ENCODE measurements at regions not wholly inside any gene's neighbourhood (a gene's known extent, or its start where the extent isn't known, plus 50 kb on each side); places are given as distances from the start of the nearest gene placed in this dataset.

GRCh38 chr18:78601923-78602322 lies 377.7 kb upstream of the SALL3 start:
- ATAC-seq = no peak
- CTCF ChIA-PET = no interaction called here
- H3K27ac Mint-ChIP-seq = no peak overlapping the region
- Histone ChIP-seq H3K36me3 (ENCODE audit: control insufficient read depth in 2 of 3, insufficient read depth in 3 of 3, low read length in 3 of 3) (no peaks in the 10 kb centered on the region), H3K27me3 (ENCODE audit: control insufficient read depth in 2 of 2, insufficient read depth in 2 of 2, low read length in 2 of 2) (no peaks in the 10 kb centered on the region), H3K9me3 (ENCODE audit: control insufficient read depth in 2 of 3, low read length in 3 of 3) (no peaks in the 10 kb centered on the region), H3K4me1 (ENCODE audit: control insufficient read depth in 2 of 2, insufficient read depth in 2 of 2, low read length in 2 of 2) (no peaks in the 10 kb centered on the region), H3K27ac (ENCODE audit: low read depth, low read length) (no peak overlapping the region), H3K4me3 (ENCODE audit: low read length) (no peak overlapping the region)
- no peaks in the 10 kb centered on the region for H3K4me1 Mint-ChIP-seq
- no peaks in the 10 kb centered on the region for H3K36me3 Mint-ChIP-seq
- intact Hi-C loops (cut with micrococcal nuclease) = no loop called here
- POLR2A ChIA-PET = no interaction called here
- DNase-seq = no peak
- peaks cover 0 to 13% (median 2%) of the 10 kb centered on the region in 11 donors for H3K9me3 Mint-ChIP-seq
- H3K27me3 Mint-ChIP-seq = peaks cover 0 to 6% (median 0%) of the 10 kb centered on the region in 5 donors
- no peak overlapping the region for H3K4me3 Mint-ChIP-seq

- Histone ChIP-seq H3K27ac (ENCODE audit: low read depth, low read length) (no peak overlapping the region), H3K27me3 (ENCODE audit: control insufficient read depth in 2 of 2, insufficient read depth in 2 of 2, low read length in 2 of 2) (no peaks in the 10 kb centered on the region), H3K4me1 (ENCODE audit: control insufficient read depth in 2 of 2, insufficient read depth in 2 of 2, low read length in 2 of 2) (no peaks in the 10 kb centered on the region), H3K4me3 (ENCODE audit: low read length) (no peak overlapping the region), H3K36me3 (ENCODE audit: control insufficient read depth in 2 of 3, insufficient read depth in 3 of 3, low read length in 3 of 3) (no peaks in the 10 kb centered on the region), H3K9me3 (ENCODE audit: control insufficient read depth in 2 of 3, low read length in 3 of 3) (no peaks in the 10 kb centered on the region)
- peaks cover 0 to 14% (median 2%) of the 10 kb centered on the region in 11 donors for H3K9me3 Mint-ChIP-seq
- no peak overlapping the region for H3K27ac Mint-ChIP-seq
- DNase-seq = no peak
- intact Hi-C loops (cut with micrococcal nuclease) = no loop called here
- ATAC-seq = no peak
- H3K4me3 Mint-ChIP-seq = no peak overlapping the region
- no peaks in the 10 kb centered on the region for H3K36me3 Mint-ChIP-seq
- CTCF ChIA-PET = no interaction called here
- no peaks in the 10 kb centered on the region for H3K4me1 Mint-ChIP-seq
- POLR2A ChIA-PET = no interaction called here
- peaks cover 0 to 6% (median 0%) of the 10 kb centered on the region in 5 donors for H3K27me3 Mint-ChIP-seq
Measured at GRCh38 chr18:78602430-78602829, 377.2 kb upstream of the SALL3 start.

DNA sequence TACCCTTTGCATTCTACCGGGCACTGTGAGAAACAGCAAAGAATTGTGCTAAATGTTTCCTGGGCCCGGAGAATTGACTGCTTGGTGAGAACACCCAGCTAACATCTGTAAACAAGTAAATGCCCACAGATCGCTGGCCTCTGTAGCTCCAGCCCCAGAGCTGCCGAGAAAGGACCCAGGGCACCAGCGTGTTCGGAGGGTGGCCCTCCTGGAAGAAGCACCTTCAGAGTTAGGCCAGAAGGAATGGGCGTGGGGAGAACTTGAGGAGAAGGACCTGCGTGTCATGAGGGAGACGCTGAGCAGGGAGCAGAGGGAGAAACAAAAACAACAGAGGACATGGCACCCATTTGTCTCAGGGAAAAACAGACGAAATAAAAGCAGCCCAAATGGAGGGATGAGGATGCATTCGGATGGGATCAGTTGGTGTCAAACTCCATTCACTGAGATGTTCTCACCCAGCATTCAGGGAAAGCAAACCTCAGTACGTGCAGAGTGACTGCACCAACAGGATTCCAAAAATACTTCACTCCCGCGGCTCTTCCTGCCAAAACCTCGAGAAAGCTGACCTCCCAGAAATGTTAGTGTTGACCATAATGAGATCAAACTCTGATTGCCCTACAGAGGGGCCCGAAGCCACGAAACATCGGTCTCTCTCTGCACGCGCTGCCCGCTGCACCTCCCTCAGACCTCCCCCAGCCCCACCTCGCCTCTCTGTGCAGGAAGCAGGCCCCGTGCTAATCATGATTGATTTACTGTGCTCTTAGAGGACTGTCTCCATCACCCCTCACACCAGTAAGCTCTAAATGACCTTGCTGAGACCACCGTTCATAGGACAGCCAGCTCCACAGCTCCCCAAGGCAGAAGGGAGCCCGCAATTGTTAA lies 376.3 kb upstream of the SALL3 start:
- no peak overlapping the region for H3K4me3 Mint-ChIP-seq
- intact Hi-C loops (cut with micrococcal nuclease) = no loop called here
- H3K36me3 Mint-ChIP-seq = no peaks in the 10 kb centered on the region
- no peaks in the 10 kb centered on the region for H3K9me3 ChIP-seq (ENCODE audit: control insufficient read depth in 2 of 3, low read length in 3 of 3)
- ChIA-PET CTCF (no interaction called here), POLR2A (no interaction called here)
- no peak overlapping the region for H3K27ac ChIP-seq (ENCODE audit: low read depth, low read length)
- H3K4me1 ChIP-seq (ENCODE audit: control insufficient read depth in 2 of 2, insufficient read depth in 2 of 2, low read length in 2 of 2) = no peaks in the 10 kb centered on the region
- H3K27me3 ChIP-seq (ENCODE audit: control insufficient read depth in 2 of 2, insufficient read depth in 2 of 2, low read length in 2 of 2) = no peaks in the 10 kb centered on the region
- H3K4me3 ChIP-seq (ENCODE audit: low read length) = no peak overlapping the region
- peak overlapping the region in 1 of 9 donors; percentile 47 for H3K27ac Mint-ChIP-seq
- no peaks in the 10 kb centered on the region for H3K4me1 Mint-ChIP-seq
- ATAC-seq (no peak), DNase-seq (no peak)
- H3K36me3 ChIP-seq (ENCODE audit: control insufficient read depth in 2 of 3, insufficient read depth in 3 of 3, low read length in 3 of 3) = no peaks in the 10 kb centered on the region
- peaks cover 0 to 13% (median 2%) of the 10 kb centered on the region in 11 donors for H3K9me3 Mint-ChIP-seq
- H3K27me3 Mint-ChIP-seq = peaks cover 0 to 6% (median 3%) of the 10 kb centered on the region in 5 donors

- CTCF ChIA-PET = interaction anchor here (0.6 kb wide), 1 partner anchor 29 kb away, joined by 3 read pairs; no protein-coding TSS in a partner anchor
- peaks cover 0 to 6% (median 4%) of the 10 kb centered on the region in 5 donors for H3K27me3 Mint-ChIP-seq
- Histone ChIP-seq H3K4me3 (ENCODE audit: low read length) (no peak overlapping the region), H3K36me3 (ENCODE audit: control insufficient read depth in 2 of 3, insufficient read depth in 3 of 3, low read length in 3 of 3) (no peaks in the 10 kb centered on the region), H3K27ac (ENCODE audit: low read depth, low read length) (no peak overlapping the region), H3K4me1 (ENCODE audit: control insufficient read depth in 2 of 2, insufficient read depth in 2 of 2, low read length in 2 of 2) (no peaks in the 10 kb centered on the region), H3K27me3 (ENCODE audit: control insufficient read depth in 2 of 2, insufficient read depth in 2 of 2, low read length in 2 of 2) (no peaks in the 10 kb centered on the region), H3K9me3 (ENCODE audit: control insufficient read depth in 2 of 3, low read length in 3 of 3) (no peaks in the 10 kb centered on the region)
- POLR2A ChIA-PET = no interaction called here
- H3K36me3 Mint-ChIP-seq = no peaks in the 10 kb centered on the region
- ATAC-seq (no peak), DNase-seq (no peak)
- H3K4me1 Mint-ChIP-seq = no peaks in the 10 kb centered on the region
- no peak overlapping the region for H3K27ac Mint-ChIP-seq
- H3K4me3 Mint-ChIP-seq = no peak overlapping the region
- H3K9me3 Mint-ChIP-seq = peaks cover 0 to 13% (median 0%) of the 10 kb centered on the region in 11 donors
- intact Hi-C loops (cut with micrococcal nuclease) = no loop called here
Measured at GRCh38 chr18:78605255-78605654, 374.4 kb upstream of the SALL3 start.

GRCh38 chr18:78607221-78607620 lies 372.4 kb upstream of the SALL3 start:
- Histone ChIP-seq H3K36me3 (ENCODE audit: control insufficient read depth in 2 of 3, insufficient read depth in 3 of 3, low read length in 3 of 3) (no peaks in the 10 kb centered on the region), H3K9me3 (ENCODE audit: control insufficient read depth in 2 of 3, low read length in 3 of 3) (no peaks in the 10 kb centered on the region), H3K27ac (ENCODE audit: low read depth, low read length) (no peak overlapping the region), H3K4me3 (ENCODE audit: low read length) (no peak overlapping the region), H3K27me3 (ENCODE audit: control insufficient read depth in 2 of 2, insufficient read depth in 2 of 2, low read length in 2 of 2) (no peaks in the 10 kb centered on the region), H3K4me1 (ENCODE audit: control insufficient read depth in 2 of 2, insufficient read depth in 2 of 2, low read length in 2 of 2) (no peaks in the 10 kb centered on the region)
- Mint-ChIP-seq H3K4me3 (no peak overlapping the region), H3K27me3 (peaks cover 0 to 6% (median 4%) of the 10 kb centered on the region in 5 donors), H3K9me3 (peaks cover 0 to 13% (median 2%) of the 10 kb centered on the region in 11 donors), H3K4me1 (no peaks in the 10 kb centered on the region), H3K36me3 (no peaks in the 10 kb centered on the region), H3K27ac (peak overlapping the region in 1 of 9 donors; percentile 42)
- intact Hi-C loops (cut with micrococcal nuclease) = no loop called here
- no peak for ATAC-seq
- POLR2A ChIA-PET = no interaction called here
- CTCF ChIA-PET = no interaction called here
- DNase-seq = no peak

GRCh38 chr18:78607784-78608183 lies 371.8 kb upstream of the SALL3 start:
- H3K4me1 Mint-ChIP-seq = no peaks in the 10 kb centered on the region
- ATAC-seq (no peak), DNase-seq (no peak)
- H3K27ac Mint-ChIP-seq = no peak overlapping the region
- no peaks in the 10 kb centered on the region for H3K27me3 ChIP-seq (ENCODE audit: control insufficient read depth in 2 of 2, insufficient read depth in 2 of 2, low read length in 2 of 2)
- no peaks in the 10 kb centered on the region for H3K36me3 ChIP-seq (ENCODE audit: control insufficient read depth in 2 of 3, insufficient read depth in 3 of 3, low read length in 3 of 3)
- peaks cover 0 to 13% (median 4%) of the 10 kb centered on the region in 11 donors for H3K9me3 Mint-ChIP-seq
- ChIA-PET POLR2A (no interaction called here), CTCF (no interaction called here)
- intact Hi-C loops (cut with micrococcal nuclease) = no loop called here
- H3K27ac ChIP-seq (ENCODE audit: low read depth, low read length) = no peak overlapping the region
- H3K4me3 ChIP-seq (ENCODE audit: low read length) = no peak overlapping the region
- H3K27me3 Mint-ChIP-seq = peaks cover 0 to 6% (median 4%) of the 10 kb centered on the region in 5 donors
- H3K36me3 Mint-ChIP-seq = no peaks in the 10 kb centered on the region
- no peaks in the 10 kb centered on the region for H3K9me3 ChIP-seq (ENCODE audit: control insufficient read depth in 2 of 3, low read length in 3 of 3)
- H3K4me3 Mint-ChIP-seq = no peak overlapping the region
- H3K4me1 ChIP-seq (ENCODE audit: control insufficient read depth in 2 of 2, insufficient read depth in 2 of 2, low read length in 2 of 2) = no peaks in the 10 kb centered on the region

- CTCF ChIA-PET = no interaction called here
- no peaks in the 10 kb centered on the region for H3K36me3 Mint-ChIP-seq
- H3K27me3 Mint-ChIP-seq = peaks cover 0 to 5% (median 0%) of the 10 kb centered on the region in 5 donors
Measured at GRCh38 chr18:78610179-78610578, 369.4 kb upstream of the SALL3 start.

More at GRCh38 chr18:78610179-78610578, 369.4 kb upstream of the SALL3 start:
- POLR2A ChIA-PET = no interaction called here
- H3K4me1 ChIP-seq (ENCODE audit: control insufficient read depth in 2 of 2, insufficient read depth in 2 of 2, low read length in 2 of 2) = no peaks in the 10 kb centered on the region
- no peak overlapping the region for H3K27ac ChIP-seq (ENCODE audit: low read depth, low read length)
- ATAC-seq = no peak
- H3K4me3 ChIP-seq (ENCODE audit: low read length) = no peak overlapping the region
- DNase-seq = no peak
- no peak overlapping the region for H3K4me3 Mint-ChIP-seq
- peaks cover 0 to 16% (median 8%) of the 10 kb centered on the region in 11 donors for H3K9me3 Mint-ChIP-seq
- intact Hi-C loops (cut with micrococcal nuclease) = no loop called here
- H3K4me1 Mint-ChIP-seq = no peaks in the 10 kb centered on the region
- H3K9me3 ChIP-seq (ENCODE audit: control insufficient read depth in 2 of 3, low read length in 3 of 3) = no peaks in the 10 kb centered on the region
- no peaks in the 10 kb centered on the region for H3K27me3 ChIP-seq (ENCODE audit: control insufficient read depth in 2 of 2, insufficient read depth in 2 of 2, low read length in 2 of 2)
- H3K36me3 ChIP-seq (ENCODE audit: control insufficient read depth in 2 of 3, insufficient read depth in 3 of 3, low read length in 3 of 3) = no peaks in the 10 kb centered on the region
- H3K27ac Mint-ChIP-seq = no peak overlapping the region
